Kidney capillary endothelial cell (primary cell): ENCODE measurements at regions not wholly inside any gene's neighbourhood (a gene's known extent, or its start where the extent isn't known, plus 50 kb on each side); places are given as distances from the start of the nearest gene placed in this dataset.
A peak's percentile ranks its signal among the peaks of the same experiment; 100 is the strongest.
"Not testable (repeated sequence)": the region's sequence is repeated elsewhere in the genome, so short reads cannot be mapped to it uniquely, and the experiment has no call there.

ENCODE experiments used
- DNase-seq: peaks from one replicate; pipeline ENCODE4 v3.0.0-alpha.2; 2018; ENCODE audit warnings: low spot score

DNA sequence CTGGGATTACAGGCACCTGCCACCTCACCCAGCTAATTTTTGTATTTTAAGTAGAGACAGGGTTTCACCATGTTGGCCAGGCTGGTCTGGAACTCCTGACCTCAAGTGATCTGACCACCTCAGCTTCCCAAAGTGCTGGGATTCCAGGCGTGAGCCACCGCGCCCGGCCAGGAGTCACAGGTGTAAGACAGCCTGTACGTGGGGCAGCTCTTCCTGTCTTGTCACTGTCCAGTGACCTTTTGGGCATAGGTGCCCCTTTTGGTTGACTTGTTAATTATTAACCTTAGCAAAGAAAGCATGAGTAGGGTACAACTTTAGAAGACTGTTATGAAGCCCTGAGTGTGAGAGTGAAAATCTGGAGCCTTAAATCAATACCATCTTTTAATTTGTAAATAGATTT, 703.7 kb upstream of the SOX11 start:
- not testable (repeated sequence) for DNase-seq

DNA sequence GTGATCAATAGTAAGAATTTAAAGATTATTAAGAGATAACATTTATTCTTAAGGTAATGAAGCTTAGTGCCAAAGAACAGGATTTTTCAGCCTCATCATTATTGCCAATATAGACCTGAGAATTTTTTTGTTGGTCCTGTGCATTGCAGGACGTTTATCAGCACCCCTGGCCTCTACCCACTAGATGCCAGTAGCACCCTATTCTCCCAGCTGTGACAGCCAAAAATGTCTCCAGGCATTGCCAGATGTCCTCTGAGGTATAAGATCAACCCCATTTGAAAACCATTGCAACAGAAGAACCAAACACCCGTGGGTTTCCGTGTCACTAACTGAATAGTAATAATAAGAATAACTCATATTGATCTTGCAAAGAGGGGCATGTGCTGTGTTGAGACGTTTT, 700.0 kb upstream of the SOX11 start:
- DNase-seq: no peak

DNA sequence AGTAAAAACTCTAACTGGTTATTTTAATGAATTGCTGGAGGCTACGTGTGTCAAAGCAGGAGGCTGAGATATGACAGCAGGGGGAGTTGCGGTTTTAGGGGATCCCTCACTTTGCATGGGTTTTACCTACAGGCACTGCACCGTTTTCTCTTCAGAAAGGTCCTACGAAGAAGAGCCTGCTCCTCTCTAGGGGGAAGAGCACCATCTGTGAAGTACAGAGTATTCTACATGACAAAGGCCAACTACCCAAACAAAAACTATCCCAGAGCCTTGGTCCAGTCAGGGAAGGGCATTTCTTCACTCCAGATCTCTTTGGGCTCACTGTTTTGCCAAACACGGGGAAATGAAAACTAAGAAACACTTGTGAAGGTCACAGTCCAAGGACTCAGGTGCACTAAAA, 696.7 kb upstream of the SOX11 start:
- DNase-seq: no peak

DNA sequence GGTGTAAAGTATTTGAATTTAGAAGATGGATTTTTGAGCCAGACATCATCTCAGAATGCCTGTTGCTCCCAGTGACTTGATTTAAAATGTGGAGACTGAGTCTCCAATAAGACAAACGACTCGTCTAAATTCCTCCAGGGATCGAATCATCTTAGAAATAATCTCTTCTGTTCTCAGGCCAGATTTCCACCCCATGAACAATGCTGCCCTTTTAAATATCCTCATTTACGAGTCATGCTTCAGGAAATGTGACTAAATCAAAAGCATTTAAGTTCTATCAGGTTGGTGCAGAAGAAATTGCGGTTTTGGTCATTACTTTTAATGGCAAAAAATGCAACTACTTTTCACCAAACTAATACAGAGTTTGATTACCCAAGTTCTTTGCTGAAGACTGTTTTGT, 684.6 kb upstream of the SOX11 start:
- peak; percentile 40 for DNase-seq

DNA sequence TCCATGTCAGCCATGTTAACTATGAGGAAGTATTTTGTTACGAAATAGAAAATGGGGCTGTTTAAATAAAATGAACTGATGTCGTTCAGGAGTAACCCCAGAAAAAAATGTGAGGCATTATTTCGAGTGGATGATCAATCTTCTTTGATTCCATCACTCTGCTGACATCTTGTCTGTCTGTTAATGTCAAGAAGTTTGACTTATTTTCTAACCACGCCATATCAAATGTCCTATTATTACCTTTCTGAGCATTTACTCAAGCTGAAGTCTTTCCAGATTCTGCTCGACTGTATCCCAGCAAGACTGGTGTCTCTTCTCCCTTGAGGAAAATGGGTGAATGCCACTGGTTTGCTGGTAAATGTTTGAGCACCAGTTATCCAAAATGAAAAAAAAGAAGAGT, 672.9 kb upstream of the SOX11 start:
- no peak for DNase-seq

DNA sequence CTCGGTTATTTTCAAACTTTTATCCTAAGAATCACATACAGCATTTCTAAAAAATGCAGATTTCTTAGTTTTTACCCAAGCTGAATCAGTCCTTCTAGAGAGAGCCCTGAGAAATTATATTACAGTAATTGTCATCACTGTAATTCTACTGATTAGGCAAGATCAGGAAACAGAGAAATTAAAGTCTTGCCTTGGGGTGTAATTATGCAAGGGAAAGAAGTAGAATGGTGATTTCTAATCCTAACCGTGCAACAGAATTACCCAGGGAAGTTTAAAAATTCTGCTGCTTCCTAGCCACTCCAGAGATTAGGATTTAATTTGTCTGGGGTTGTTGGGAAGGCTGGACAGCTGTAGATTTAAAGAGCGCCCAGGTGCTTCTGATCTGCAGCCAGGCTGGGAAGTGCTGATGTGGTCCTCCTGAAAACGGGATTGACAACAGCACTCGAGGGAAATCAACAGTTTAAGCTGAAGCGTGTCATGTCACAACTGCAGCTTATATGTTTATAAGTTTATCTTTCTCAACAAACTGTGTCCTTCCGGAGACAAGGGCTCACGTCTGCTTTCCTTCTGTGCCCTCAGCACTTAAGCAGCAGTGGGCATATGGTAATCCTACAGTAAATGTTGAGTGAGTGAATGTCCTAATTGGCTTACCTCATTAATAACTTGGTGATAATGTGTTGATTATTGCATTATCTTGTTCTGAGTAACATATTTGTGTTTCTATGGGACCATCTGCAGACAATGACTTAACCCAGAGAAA, 671.9 kb upstream of the SOX11 start:
- DNase-seq: no peak

DNA sequence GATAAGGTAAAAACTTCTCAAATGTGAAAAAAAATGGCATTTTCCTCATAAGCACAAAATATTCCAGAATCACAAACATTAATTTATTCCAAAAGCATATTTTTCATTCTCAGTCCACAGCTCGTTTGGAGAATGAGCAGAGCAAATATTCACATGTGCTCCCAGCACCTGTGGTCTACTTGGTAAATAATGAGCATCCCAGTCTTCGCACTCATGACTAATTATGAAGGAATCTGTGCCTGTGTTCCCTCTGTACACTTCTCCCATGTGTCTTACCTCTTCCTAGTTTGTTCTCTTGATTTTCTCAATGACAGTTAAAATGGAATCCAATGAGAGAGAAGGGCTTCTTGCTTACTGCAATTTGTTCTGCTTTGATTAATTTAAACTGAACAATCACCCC, 671.0 kb upstream of the SOX11 start:
- DNase-seq: no peak

DNA sequence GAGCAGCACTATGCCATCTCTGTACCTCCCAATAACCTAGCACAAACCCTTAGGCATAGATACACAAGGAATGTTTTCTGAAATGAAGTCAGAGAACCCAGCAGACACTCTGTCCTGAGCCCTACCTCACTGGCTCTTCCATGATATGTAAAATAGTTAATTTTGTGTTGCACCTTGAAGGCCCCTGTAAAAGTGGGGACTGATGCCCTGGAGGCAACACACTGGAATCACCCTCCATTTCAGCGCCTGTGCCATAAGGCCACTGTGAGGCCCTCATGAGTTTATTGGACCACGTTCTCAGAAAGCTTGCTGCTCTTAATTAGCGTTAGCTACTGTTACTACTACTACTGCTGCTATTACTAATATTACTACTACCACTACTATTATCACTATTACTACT, 670.1 kb upstream of the SOX11 start:
- DNase-seq: no peak

DNA sequence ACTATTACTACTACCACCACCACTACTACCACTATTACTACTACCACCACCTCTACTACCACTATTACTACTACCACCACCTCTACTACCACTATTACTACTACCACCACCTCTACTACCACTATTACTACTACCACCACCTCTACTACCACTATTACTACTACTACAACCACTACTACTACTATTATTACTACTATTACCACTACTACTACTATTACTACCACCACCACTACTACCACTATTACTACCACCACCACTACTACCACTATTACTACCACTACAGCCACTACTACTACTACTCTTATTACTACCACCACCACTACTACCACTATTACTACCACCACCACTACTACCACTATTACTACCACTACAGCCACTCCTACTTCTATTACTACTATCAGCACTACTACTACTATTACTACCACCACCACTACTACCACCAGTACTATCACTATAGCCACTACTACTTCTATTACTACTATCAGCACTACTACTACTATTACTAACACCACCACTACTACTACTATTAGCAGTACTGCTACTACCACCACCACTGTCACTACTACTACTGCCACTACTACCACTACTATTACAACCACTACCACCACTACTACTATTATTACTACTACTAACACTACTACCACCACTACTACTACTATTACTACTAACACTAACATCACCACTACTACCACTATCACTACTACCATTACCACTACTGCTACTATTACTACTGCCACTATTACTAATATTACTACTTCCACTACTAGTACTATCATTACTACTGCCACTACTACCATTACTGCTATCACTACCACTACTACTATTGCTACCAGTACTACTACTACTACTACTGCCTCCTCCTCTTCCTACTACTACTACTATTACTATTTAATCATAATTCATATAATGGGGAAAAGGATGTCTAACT, 669.2 kb upstream of the SOX11 start:
- DNase-seq: not testable (repeated sequence)

DNA sequence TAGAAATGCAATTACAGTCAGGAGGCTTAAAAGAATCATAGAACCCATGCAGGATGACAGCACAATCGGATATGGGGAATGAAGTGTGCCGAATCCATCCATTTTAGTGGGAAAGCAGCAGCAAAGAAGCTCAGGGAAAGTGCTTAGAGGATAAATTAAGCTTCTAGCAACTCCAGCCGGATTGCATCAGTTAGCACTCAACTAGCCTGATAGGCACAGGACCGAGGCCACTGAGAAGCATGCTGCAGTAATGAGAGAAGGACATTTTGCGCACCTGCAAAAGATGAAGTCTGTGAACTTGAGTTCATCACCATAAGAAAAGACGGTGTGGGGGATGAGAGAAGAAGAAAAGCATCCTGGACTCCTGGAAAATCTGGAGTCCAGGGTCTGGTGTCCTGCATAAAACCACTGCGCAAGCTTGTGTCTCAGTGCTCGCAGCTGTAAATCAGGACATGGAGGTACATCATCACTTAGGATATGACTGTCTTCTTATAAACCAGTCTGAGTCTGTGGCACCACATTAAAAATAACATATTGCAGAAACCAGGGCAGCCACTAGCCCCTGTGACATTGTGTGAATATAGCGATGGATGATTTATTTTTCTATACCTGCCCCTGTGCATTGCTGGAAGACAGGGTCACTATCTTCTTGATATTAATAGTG, 665.5 kb upstream of the SOX11 start:
- no peak for DNase-seq

DNA sequence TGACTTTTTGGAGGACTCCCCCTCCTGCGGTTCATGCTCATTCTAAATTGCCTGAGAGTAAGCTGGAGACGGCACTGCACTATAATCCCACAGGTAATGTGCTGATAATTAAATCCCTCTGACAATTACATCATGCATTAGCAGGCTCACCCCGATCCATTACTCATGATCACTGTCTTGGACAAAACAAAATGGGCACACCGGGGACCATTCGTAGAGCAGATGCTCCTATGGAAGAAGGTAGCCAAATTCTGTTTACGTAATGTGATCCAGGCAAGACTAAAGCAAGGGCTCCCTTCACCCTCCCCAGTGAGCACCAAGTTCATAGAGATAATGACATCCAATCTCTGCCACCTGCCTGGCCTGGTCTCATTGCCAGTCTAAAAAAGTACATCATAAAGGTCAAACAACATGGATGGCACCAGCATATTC, 657.1 kb upstream of the SOX11 start:
- DNase-seq: no peak

DNA sequence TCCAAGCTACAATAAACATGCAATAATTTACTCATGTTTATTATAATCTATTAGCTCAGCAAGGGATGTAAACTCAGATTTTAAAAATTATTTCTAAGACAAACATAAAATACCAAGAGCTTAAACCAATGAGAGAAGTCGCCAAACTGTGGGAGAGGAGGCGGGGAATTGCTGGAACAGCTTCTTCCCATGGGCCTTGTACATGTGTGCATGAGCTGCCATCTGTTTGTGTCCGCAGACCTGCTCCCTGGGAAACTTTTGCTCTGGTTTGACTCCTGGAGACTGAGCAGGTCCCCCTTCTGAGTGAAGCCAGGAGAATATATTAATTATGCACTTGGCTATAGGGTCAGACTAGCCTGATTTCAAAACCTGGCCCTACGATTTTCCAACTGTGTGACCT, 655.9 kb upstream of the SOX11 start:
- no peak for DNase-seq

DNA sequence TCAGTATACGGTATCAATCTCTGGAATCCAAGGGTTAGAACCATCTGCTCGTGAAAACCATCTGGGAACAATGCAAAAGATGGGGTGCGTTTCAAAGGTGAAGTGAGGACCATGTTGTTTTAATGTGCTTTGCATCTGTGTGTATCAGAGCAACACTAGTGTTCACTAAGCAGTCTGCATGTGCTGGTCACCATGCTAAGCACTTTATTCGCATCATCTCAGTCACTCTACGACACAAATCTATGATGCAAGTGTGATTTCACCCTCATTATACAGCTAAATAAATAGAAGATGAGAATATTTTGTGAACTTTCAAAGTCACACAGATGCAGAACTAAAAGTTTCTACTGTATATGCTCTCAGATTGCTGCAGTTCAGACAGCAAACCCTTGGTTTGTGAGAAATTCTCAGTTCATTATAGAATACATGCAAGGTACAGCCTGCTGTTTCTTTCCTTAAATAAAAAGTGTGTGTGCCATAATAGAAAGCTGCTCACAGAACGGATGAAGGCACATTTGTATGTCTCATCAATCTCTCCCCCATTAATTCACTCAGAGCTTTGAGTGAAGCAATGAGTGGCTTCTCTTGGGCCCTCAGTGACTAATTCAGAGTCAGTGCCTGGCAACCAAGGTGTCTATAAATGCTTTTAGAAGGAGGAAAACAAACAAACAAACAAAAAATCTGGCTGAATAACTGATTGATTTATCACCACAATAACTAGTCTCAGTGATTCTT, 652.8 kb upstream of the SOX11 start:
- DNase-seq: no peak

DNA sequence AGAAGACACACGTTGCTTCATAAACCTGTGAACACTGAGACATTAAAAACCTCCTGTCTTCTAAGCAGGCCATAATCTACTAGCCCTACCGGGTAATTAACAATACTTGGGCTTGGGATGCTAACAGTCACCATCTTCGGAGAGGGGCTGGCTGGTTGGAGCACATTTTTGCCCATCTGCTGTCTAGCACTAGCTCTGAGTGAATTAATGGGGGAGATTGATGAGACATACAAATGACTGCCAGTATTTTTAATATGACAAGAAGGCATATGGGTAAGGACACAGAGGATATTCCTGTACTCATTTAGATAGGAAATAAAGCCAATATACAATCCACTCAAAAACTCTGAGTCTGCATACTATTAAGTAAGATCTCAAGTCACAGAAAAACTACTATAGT, 651.6 kb upstream of the SOX11 start:
- no peak for DNase-seq

DNA sequence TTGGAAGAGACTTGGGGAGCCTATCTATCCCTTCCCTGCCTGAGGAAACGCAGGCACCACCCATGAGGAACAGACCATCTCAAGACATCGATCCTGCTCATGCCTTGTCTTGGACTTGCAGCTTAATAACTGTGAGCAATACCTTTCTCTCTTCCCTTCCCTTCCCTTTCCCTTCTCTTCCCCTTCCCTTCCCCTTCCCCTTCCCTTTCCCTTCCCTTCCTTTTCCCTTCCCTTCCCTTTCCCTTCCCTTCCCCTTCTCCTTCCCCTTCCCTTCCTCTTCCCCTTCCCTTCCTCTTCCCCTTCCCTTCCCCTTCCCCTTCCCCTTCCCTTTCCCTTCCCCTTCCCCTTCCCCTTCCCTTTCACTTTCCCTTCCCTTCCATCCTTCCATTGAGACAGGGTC, 650.7 kb upstream of the SOX11 start:
- no peak for DNase-seq

DNA sequence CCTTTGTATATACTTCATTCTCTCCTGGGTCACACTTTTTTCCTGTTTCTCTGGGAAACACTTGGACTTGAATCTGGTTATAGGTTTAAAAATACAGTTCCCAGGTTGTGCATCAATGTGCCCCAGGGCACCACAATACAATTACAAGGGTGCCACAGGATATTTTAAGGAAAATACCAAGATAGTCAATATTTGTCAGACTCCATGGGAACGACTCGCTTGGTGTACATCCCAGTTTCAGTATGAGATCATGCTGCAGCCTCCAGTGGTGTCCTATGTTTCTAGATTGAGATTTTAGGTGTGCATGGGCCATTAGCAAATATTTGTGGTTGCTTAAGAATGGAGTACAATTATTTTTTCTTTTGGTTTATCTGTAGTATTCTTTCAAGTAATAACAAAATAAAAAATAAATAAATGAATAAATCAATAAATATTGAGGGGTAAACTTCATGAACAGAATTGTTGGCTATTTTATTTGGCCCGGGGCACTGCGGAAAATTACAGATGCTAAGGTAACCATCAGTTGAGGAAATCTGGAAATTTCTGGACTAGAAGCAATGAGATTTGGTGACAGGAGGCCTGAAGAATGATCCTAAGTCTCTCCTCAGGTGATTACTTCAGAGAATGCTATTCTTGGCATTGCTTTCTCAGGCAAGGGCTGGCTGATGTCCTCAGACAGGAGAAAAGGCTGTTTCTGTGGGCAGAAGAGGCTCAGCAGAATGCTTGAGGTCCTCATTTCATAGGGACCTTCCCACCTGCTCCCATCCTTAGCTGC, 649.3 kb upstream of the SOX11 start:
- no peak for DNase-seq

DNA sequence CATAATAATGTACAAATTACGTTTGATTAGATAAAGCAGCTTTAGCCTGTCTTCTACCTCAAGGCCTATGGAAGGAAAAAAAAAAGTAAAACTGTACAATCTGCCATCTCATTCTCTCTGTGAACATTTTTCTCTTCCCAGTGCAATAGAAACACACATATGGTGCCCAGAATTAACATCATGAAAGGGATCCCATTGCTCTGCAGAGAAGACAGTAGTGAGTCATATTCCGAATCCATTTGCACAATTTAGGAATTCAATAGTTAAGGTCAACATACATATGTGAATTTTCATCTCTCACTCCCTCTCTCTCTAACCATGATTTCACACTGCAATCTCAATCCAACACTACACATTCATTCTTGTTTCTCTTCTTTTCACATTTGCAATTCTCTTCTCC, 640.9 kb upstream of the SOX11 start:
- no peak for DNase-seq

DNA sequence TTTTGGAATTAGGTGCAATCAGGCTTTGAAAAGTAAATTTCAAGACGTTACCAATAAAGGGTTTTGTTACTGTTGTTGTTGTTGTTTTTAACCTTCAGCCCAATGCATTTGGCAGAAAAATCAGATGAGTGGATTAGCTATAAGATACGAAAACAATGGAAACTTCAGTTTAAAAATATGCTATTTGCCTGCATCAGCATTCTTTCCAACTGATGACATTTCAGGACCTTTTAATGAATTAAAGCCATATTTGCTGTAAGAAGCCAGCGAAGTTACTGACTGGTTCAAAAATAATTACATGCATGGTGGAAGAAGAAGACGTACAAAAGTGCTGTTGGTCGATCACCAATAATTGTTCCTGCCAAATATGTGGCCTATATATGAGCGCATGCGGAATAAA, 639.3 kb upstream of the SOX11 start:
- no peak for DNase-seq

DNA sequence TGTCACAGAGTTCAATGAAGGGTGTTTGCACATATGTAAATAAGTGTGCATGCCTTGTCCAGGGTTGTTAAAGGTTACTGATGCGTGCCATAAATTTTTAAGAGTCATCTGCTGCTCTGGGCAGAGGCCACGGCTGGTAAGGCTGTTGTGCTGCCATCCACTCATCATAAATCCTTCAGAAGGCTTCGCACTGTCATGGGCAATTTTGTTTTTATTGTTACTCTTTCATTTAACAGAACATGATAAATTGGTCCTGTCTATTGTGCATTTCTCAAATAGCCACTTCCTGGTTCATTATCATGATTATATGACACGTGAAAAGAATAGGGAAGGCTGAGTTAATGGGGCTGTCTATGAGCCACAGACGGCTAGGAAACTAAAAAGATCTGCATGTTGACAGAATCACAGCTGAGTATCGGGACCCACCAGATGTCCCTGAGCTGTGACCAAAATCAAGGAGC, 634.3 kb upstream of the SOX11 start:
- DNase-seq: no peak

DNA sequence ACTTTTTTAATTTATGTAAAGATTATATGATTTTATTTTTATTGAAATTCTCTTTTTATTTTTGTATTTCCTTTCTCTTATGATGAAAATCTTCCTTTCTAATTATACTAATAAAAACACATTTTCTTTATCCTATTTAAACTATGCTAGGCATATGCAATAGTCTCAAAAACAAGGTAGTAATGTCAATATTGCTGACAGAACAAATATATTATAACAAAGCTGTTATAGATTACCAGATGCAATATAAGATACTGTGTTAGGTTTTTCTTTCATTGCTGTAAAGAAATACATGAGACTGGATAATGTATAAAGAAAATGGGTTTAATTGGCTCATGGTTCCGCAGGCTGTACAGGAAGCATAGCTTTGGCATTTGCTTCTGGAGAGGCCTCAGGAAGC, 631.2 kb upstream of the SOX11 start:
- DNase-seq: no peak

DNA sequence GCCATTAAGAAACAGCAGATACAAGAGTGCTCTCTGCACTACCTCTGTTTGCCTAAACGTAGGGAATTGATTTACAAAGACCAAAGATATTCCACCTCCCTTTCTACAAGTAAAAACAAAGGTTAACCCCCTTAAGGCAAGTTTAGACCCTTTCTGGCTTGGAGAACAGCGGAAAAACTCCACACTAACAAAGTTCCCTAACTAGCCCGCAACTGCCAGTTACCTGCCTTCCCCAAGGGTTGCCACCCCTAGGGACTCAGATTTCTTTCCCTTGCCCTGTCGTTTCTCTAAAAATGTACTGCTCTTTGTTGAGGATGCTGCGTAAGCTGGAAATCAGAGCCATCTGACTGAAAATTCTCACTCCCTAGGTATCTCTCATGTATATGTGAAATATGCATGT, 627.5 kb upstream of the SOX11 start:
- DNase-seq: no peak
